VCaP (cell line): ENCODE measurements at regions not wholly inside any gene's neighbourhood (a gene's known extent, or its start where the extent isn't known, plus 50 kb on each side); places are given as distances from the start of the nearest gene placed in this dataset.

Experiments
- H3K27ac ChIP-seq: fragments of 450-650 bp; 2 replicates; pipeline ENCODE4 v1.5.1; 2017
- TF ChIP-seq, protein P1 (sequence below): fragments of 450-650 bp; conservative IDR thresholded peaks from 2 replicates; pipeline ENCODE4 v1.5.1; 2017; ENCODE audit warnings: mild to moderate bottlenecking, moderate library complexity

GRCh38 chr13:29908416-29909080 is 58.1 kb upstream of the UBL3 start:
- no peak overlapping the region for H3K27ac ChIP-seq
- TF ChIP-seq, protein P1, sequence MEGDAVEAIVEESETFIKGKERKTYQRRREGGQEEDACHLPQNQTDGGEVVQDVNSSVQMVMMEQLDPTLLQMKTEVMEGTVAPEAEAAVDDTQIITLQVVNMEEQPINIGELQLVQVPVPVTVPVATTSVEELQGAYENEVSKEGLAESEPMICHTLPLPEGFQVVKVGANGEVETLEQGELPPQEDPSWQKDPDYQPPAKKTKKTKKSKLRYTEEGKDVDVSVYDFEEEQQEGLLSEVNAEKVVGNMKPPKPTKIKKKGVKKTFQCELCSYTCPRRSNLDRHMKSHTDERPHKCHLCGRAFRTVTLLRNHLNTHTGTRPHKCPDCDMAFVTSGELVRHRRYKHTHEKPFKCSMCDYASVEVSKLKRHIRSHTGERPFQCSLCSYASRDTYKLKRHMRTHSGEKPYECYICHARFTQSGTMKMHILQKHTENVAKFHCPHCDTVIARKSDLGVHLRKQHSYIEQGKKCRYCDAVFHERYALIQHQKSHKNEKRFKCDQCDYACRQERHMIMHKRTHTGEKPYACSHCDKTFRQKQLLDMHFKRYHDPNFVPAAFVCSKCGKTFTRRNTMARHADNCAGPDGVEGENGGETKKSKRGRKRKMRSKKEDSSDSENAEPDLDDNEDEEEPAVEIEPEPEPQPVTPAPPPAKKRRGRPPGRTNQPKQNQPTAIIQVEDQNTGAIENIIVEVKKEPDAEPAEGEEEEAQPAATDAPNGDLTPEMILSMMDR, result no peak

DNA sequence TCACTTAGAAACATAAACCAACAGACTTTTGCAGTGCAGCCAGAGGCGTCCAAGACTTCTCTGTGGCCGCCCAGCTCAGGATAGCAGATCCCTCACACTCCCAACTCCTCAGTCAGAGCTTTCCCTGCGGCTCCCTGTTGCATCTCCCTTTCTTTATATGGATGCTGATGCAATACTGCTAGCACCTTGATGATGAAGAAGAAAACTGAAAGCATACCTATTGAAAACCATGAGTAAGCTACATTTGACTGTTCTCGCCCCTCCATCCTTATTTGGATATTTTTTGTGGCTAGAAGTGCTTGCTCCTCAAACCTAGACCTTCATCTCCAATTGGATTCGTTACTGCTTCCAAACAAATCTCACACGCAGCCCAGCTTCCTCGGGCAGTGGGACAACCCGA is 57.3 kb upstream of the UBL3 start:
- H3K27ac ChIP-seq, result no peak overlapping the region
- TF ChIP-seq, protein P1, result no peak

DNA sequence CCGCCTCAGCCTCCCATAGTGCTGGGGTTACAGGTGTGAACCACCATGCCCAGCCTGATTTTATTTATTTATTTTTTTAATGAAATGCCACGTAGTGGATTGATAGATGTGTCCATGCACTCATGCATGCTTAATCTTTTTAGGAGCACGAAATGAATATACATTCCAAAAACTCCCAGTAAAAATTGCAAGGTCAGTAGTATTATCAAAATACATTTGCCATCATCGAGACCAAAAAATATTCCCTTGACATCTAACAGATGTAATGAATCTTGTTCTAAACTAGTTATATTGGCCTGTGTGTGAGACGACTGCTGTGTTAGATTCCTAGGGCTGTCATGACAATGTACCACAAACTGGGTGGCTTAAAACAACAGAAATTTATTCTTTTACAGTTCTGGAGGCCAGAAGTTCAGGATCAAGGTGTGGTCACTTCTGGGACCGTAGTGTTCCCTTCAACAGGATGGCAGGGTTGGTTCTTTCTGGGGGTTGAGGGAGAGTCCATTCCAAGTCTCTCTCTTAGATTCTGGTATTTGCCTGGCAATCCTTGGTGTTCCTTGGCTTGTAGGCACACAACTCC is 56.1 kb upstream of the UBL3 start:
- H3K27ac ChIP-seq, result no peak overlapping the region
- TF ChIP-seq, protein P1, result no peak

GRCh38 chr13:29905845-29906244 is 55.4 kb upstream of the UBL3 start:
- no peak overlapping the region for H3K27ac ChIP-seq
- TF ChIP-seq, protein P1, result no peak

- TF ChIP-seq, protein P1, result no peak
These were observed 53.6 kb upstream of the UBL3 start for GRCh38 chr13:29903996-29904395.

GRCh38 chr13:29903543-29903942 is 53.1 kb upstream of the UBL3 start:
- H3K27ac ChIP-seq, result no peak overlapping the region
- TF ChIP-seq, protein P1, result no peak

More at GRCh38 chr13:29903996-29904395, 53.6 kb upstream of the UBL3 start:
- no peak overlapping the region for H3K27ac ChIP-seq

DNA sequence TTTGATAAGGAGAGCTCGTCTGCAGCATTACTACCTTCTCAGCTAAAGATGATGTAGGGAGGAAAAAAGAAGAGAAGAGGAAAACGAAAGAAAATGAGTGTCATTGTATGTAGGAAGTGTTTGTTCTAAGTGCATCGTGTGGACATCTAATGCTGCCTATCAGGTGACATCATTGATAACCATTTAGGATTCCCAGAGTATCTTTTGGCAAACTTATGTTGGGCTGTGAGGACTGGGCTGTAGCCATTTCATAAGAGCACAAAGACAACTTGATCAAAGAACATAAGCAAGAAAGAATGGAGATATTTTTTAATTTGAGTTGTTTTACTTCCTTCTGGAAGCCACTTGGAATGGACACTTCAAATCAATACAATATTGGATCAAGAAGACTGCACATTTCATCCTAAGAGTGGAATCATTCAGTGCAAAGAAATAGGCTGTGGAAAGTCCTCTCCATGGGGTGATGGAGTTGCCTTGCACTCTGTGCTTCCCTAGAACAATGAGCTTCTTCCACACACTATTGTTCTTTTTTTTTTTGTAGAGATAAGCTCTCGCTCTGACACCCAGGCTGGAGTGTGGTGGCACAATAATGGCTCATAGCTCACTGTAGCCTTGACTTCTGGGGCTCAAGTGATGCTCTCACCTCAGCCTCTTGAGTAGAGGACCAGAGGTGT is 52.4 kb upstream of the UBL3 start:
- TF ChIP-seq, protein P1, result no peak
- H3K27ac ChIP-seq, result no peak overlapping the region
